Activated CD8-positive, alpha-beta memory T cell treated with anti-CD3 and anti-CD28 coated beads for 48 hours (primary cell): ENCODE measurements at regions not wholly inside any gene's neighbourhood (a gene's known extent, or its start where the extent isn't known, plus 50 kb on each side); places are given as distances from the start of the nearest gene placed in this dataset.
"Not testable (repeated sequence)": the region's sequence is repeated elsewhere in the genome, so short reads cannot be mapped to it uniquely, and the experiment has no call there.

Experiments
- DNase-seq, 3 experiments: peaks; one replicate each; pipeline ENCODE4 v3.0.0-alpha.2; 2020; ENCODE audit warnings: low read depth in 2 of 3, low spot score in 2 of 3

GRCh38 chr16:7278636-7279035, 54.0 kb upstream of the RBFOX1 start:
- no peak for DNase-seq

DNA sequence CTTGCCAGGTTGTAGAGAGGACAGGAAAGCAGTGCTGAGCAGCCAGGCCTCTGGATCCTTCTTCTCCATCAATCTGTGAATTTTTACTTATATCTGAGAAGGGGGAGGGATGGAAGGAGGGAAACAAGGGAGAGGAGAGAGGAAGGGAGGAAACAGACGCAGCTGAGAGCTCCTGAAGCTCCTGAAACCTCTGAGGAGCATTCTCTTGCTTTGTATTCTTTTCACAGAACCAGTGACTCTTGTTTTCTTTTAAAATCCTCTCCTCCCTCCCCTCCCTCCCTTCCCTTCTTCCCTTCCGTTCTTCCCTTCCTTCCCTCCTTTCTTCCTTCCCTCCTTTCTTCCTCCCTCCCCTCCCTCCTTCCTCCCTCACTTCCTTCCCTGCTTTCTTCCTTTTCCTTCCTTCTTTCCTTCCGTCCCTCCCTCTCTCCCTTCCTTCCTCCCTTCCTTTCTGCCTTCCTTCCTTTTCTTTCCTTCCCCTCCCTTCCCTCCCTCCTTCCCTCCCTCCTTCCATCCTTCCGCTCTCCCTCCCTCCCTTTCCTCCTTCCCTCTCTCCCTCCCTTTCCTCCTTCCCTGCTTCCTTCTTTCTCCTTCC, 60.0 kb upstream of the RBFOX1 start:
- DNase-seq: no peak

- no peak for DNase-seq
These were observed 61.2 kb upstream of the RBFOX1 start for GRCh38 chr16:7271486-7271885.

DNA sequence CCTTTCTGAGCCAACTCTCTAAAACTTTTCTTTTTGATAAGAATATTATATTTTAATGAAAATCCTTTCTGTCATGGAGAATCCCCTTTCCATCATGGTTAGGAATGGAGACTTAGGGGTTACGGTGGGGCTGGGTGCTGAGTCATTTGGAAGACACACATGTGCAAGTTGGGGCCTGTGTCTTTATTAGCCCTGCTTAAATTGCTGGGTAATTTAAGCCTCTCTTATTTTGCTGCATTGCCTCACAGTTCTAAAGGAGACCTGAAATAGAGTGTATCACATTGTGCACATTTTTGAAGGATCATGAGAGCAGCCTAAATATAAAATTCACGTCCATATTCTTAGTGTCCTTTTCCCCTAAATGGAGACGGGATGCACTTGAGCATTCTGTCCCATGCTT, 61.8 kb upstream of the RBFOX1 start:
- no peak for DNase-seq

GRCh38 chr16:7270006-7270405, 62.6 kb upstream of the RBFOX1 start:
- no peak for DNase-seq

DNA sequence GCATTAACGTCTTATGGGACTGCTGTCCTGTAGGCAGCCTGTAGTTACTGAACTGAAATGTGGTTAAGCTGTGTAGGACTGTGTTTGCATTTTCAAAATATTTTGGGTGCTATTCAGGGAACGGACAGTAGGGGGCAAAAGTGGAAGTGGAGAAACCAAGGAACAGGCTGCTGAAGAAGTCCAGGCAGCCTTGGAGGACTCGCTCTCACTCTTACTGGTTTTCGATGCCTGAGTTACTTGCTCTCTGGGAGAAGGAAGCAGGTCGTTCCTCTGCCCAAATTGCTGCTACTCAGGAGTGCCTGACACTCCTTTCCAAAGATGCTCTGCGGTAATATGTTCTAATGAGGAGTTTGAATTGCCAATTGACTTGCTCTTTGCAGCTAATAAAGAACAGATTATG, 64.5 kb upstream of the RBFOX1 start:
- no peak for DNase-seq

GRCh38 chr16:7257016-7257415, 75.6 kb upstream of the RBFOX1 start:
- DNase-seq: no peak

GRCh38 chr16:7246578-7246977, 86.1 kb upstream of the RBFOX1 start:
- no peak for DNase-seq

DNA sequence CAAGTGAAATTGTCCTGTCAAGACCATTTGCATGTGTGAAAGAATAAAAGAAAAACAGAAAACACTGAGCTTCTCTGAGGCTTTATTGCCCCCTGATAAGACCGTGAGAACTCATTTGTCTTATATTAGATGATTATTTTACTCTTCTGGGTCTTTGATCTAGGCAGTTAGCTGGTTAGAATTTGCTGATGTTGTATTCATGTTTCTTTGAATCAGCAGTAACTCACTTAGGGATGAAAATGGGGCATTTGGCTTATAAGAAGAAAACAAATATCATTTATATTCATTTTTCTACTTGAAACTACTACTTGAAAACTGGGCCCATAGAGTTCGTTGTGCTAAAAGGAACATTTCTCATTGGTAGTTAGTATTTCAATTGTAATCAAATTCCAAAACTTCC, 93.1 kb upstream of the RBFOX1 start:
- DNase-seq: no peak

GRCh38 chr16:7236824-7237410, 95.7 kb upstream of the RBFOX1 start:
- DNase-seq: no peak

- DNase-seq: no peak
These were observed 98.7 kb upstream of the RBFOX1 start for GRCh38 chr16:7233975-7234374.

DNA sequence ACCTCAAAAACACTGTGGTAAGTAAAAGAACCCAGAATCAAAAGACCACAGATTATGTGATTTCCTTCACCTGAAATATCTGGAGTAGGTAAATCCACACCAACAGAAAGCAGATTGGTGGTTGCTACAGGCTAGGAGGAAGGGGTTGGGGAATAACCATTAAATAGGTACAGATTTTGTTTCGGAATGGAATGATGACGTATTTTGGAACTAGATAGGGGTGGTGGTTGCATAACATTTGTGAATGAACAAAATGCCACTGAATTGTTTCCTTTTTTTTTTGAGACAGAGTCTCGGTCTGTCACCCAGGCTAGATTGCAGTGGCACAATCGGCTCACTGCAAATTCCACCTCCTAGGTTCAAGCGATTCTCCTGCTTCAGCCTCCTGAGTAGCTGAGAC, 100.9 kb upstream of the RBFOX1 start:
- no peak for DNase-seq

DNA sequence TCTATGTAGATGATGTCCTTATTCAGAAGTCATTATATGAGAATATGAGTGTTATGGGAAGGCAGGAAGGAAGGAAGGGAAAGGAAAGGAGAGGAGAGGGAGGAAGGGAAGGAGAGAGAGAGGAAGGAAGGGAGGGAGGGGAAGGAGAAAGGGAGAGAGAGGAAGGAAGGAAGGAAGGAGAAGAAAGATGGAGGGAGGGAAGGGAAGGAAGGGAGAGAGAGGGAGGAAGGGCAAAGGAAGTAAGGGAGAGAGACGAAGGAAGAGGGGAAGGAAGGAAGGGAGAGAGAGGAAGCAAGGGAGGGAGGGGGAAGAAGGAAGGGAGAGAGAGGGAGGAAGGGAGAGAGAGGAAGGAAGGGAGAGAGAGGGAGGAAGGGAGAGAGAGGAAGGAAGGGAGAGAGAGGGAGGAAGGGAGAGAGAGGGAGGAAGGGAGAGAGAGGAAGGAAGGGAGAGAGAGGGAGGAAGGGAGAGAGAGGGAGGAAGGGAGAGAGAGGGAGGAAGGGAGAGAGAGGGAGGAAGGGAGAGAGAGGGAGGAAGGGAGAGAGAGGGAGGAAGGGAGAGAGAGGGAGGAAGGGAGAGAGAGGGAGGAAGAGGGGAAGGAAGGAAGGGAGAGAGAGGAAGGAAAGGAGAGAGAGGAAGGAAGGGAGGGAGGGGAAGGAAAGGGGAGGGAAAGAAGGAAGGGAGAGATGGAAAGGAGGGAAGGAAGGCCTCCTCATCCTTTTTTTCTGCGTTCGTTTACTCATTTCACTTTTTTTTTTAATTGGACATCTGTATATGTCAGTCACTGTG, 103.0 kb upstream of the RBFOX1 start:
- DNase-seq: not testable (repeated sequence)

- no peak for DNase-seq
These were observed 105.4 kb upstream of the RBFOX1 start for GRCh38 chr16:7227229-7227721.

- DNase-seq: no peak
These were observed 111.5 kb upstream of the RBFOX1 start for GRCh38 chr16:7221157-7221556.

- DNase-seq: no peak
These were observed 113.7 kb upstream of the RBFOX1 start for GRCh38 chr16:7218936-7219335.

GRCh38 chr16:7217797-7218196, 114.8 kb upstream of the RBFOX1 start:
- DNase-seq: no peak

- DNase-seq: no peak
These were observed 115.9 kb upstream of the RBFOX1 start for GRCh38 chr16:7216719-7217118.

GRCh38 chr16:7211781-7212180, 120.9 kb upstream of the RBFOX1 start:
- DNase-seq: no peak

DNA sequence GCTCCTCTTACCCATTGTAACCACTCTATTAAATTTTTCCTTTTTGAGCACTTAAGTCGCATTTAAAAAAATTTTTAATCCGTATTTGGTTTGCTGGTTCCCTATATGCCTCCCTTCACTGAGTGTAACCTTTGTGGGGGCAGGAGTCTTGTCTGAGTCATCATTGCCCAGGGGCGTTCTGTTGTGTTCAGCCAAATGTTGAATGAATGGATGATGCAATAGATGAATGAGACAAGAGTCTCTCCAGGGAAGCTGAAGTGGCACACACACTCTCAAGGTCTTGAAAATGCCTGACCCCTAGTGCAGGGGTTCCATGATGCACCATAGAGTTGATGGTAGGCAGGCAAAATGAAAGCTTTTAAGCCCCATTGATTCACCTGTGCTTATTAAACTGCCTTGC, 123.0 kb upstream of the RBFOX1 start:
- DNase-seq: no peak

GRCh38 chr16:7206469-7206868, 126.2 kb upstream of the RBFOX1 start:
- DNase-seq: no peak

- DNase-seq: no peak
These were observed 132.3 kb upstream of the RBFOX1 start for GRCh38 chr16:7200320-7200719.
